ENCODE measurements at regions not wholly inside any gene's neighbourhood (a gene's known extent, or its start where the extent isn't known, plus 50 kb on each side); places are given as distances from the start of the nearest gene placed in this dataset.

DNA sequence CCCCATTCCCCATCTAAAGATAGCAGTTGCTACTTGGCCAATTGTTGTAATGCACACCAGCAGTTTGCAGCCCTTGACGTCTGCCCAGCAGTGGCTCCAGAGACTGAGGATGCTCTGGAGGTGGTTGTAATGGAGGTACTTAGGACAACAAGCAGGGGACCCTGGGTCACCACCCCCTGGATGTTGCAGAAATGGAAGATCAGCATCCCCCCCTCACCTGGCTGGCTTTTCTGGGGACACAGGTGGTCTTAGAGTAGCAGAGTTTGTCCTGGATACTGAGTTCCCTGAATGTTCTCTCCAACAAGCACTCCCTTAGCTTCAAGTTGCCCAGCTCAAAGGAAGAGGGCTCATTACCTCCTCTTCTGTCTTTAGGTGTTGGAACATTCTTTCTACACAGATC lies 250.5 kb downstream of the AACS start:
- Histone ChIP-seq H3K79me2 (ENCODE audit: control insufficient read depth, insufficient read depth, low read length) (no peaks in the 10 kb centered on the region), H3K4me1 (ENCODE audit: control insufficient read depth in 2 of 2, insufficient read depth in 2 of 2, low read length in 2 of 2) (no peaks in the 10 kb centered on the region), H3K27me3 (replicated peaks in 1 of 4; ENCODE audit: control extremely low read depth in 1 of 4, control insufficient read depth in 3 of 4, insufficient read depth in 4 of 4, low read length in 3 of 4) (peaks cover 0 to 6% (median 0%) of the 10 kb centered on the region in 4 experiments), H3K36me3 (replicated peaks in 1 of 2; ENCODE audit: control extremely low read depth in 1 of 2, control insufficient read depth in 1 of 2, extremely low read depth in 1 of 2, insufficient read depth in 2 of 2, low read length in 1 of 2) (no peaks in the 10 kb centered on the region), H4K20me1 (ENCODE audit: control insufficient read depth, insufficient read depth, low read length, poor library complexity, severe bottlenecking) (no peaks in the 10 kb centered on the region), H3K9ac (ENCODE audit: low read length) (no peak overlapping the region), H3K4me2 (replicated peaks; ENCODE audit: low read depth, low read length, poor library complexity, severe bottlenecking) (no peak overlapping the region), H3K4me3 (ENCODE audit: control extremely low read depth in 1 of 5, extremely low read depth in 1 of 5, insufficient read depth in 1 of 5, low read depth in 2 of 5, low read length in 4 of 5) (no peak overlapping the region), H3K9me3 (ENCODE audit: control extremely low read depth in 1 of 3, control insufficient read depth in 2 of 3, insufficient read depth in 1 of 3, low read length in 2 of 3) (peaks cover 0 to 12% (median 0%) of the 10 kb centered on the region in 3 donors), H2AFZ (ENCODE audit: insufficient read depth, low read depth, low read length, poor library complexity, severe bottlenecking) (no peak overlapping the region), H3K27ac (ENCODE audit: low read length in 2 of 2) (no peak overlapping the region)
- H3K4me3 Mint-ChIP-seq: no peak overlapping the region
- ChIA-PET CTCF (no interaction called here), POLR2A (no interaction called here)
- TF ChIP-seq, protein P1, sequence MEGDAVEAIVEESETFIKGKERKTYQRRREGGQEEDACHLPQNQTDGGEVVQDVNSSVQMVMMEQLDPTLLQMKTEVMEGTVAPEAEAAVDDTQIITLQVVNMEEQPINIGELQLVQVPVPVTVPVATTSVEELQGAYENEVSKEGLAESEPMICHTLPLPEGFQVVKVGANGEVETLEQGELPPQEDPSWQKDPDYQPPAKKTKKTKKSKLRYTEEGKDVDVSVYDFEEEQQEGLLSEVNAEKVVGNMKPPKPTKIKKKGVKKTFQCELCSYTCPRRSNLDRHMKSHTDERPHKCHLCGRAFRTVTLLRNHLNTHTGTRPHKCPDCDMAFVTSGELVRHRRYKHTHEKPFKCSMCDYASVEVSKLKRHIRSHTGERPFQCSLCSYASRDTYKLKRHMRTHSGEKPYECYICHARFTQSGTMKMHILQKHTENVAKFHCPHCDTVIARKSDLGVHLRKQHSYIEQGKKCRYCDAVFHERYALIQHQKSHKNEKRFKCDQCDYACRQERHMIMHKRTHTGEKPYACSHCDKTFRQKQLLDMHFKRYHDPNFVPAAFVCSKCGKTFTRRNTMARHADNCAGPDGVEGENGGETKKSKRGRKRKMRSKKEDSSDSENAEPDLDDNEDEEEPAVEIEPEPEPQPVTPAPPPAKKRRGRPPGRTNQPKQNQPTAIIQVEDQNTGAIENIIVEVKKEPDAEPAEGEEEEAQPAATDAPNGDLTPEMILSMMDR (IDR thresholded peaks at IDR 0.05): no peak
- TF ChIP-seq EZH2 (IDR thresholded peaks at IDR 0.05; ENCODE audit: borderline replicate concordance, insufficient read depth, low read depth, low read length, poor library complexity, severe bottlenecking): no peak
- no peaks in the 10 kb centered on the region for H3K4me1 Mint-ChIP-seq
- no peaks in the 10 kb centered on the region for H3K9me3 Mint-ChIP-seq (ENCODE audit: insufficient read depth)
- intact Hi-C loops (cut with micrococcal nuclease): no loop called here
- WGBS (ENCODE audit: insufficient coverage): 67% methylated on average over 1 of the region's 1 CpG
- no peak for ATAC-seq (ENCODE audit: low read depth)
- no peak overlapping the region for H3K27ac Mint-ChIP-seq
- H3K27me3 Mint-ChIP-seq: peaks cover 11% of the 10 kb centered on the region
- DNase-seq: no peak

DNA sequence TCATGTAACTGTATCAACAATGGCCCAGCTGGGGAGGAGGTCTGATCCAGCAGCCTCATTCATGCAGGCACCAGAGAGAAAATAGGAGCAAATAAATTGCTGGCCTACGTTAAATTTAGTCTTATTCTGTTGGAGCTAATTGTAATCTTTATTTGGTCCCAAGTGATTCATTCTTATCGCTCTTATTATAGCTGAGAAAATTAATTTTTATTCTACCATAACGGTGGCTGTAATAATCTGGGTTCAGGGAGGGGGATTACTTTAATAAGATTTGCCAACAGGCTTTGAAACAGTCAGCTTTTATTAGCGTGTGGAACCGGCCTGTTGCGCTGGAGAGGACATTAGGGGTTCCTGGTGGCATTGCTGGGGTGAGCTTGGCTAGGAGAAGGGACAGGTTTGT lies 254.9 kb downstream of the AACS start:
- Histone ChIP-seq H3K4me2 (replicated peaks; ENCODE audit: low read depth, low read length, poor library complexity, severe bottlenecking) (no peak overlapping the region), H3K36me3 (replicated peaks in 1 of 2; ENCODE audit: control extremely low read depth in 1 of 2, control insufficient read depth in 1 of 2, extremely low read depth in 1 of 2, insufficient read depth in 2 of 2, low read length in 1 of 2) (no peaks in the 10 kb centered on the region), H3K4me3 (ENCODE audit: control extremely low read depth in 1 of 5, extremely low read depth in 1 of 5, insufficient read depth in 1 of 5, low read depth in 2 of 5, low read length in 4 of 5) (no peak overlapping the region), H3K4me1 (ENCODE audit: control insufficient read depth in 2 of 2, insufficient read depth in 2 of 2, low read length in 2 of 2) (no peaks in the 10 kb centered on the region), H3K9ac (ENCODE audit: low read length) (no peak overlapping the region), H3K79me2 (ENCODE audit: control insufficient read depth, insufficient read depth, low read length) (no peaks in the 10 kb centered on the region), H3K27ac (ENCODE audit: low read length in 2 of 2) (no peak overlapping the region), H3K27me3 (replicated peaks in 1 of 4; ENCODE audit: control extremely low read depth in 1 of 4, control insufficient read depth in 3 of 4, insufficient read depth in 4 of 4, low read length in 3 of 4) (peaks cover 0 to 3% (median 0%) of the 10 kb centered on the region in 4 experiments), H2AFZ (ENCODE audit: insufficient read depth, low read depth, low read length, poor library complexity, severe bottlenecking) (no peak overlapping the region), H3K9me3 (ENCODE audit: control extremely low read depth in 1 of 3, control insufficient read depth in 2 of 3, insufficient read depth in 1 of 3, low read length in 2 of 3) (peaks cover 0 to 9% (median 0%) of the 10 kb centered on the region in 3 donors), H4K20me1 (ENCODE audit: control insufficient read depth, insufficient read depth, low read length, poor library complexity, severe bottlenecking) (no peaks in the 10 kb centered on the region)
- intact Hi-C loops (cut with micrococcal nuclease): no loop called here
- Mint-ChIP-seq H3K4me3 (no peak overlapping the region), H3K9me3 (ENCODE audit: insufficient read depth) (peaks cover 4% of the 10 kb centered on the region), H3K27ac (no peak overlapping the region), H3K4me1 (no peaks in the 10 kb centered on the region), H3K27me3 (peaks cover 12% of the 10 kb centered on the region)
- 96% methylated on average over 3 of the region's 6 CpGs for WGBS (ENCODE audit: insufficient coverage)
- ChIA-PET CTCF (no interaction called here), POLR2A (no interaction called here)
- DNase-seq (no peak), ATAC-seq (ENCODE audit: low read depth) (no peak)
- TF ChIP-seq, protein P1 (IDR thresholded peaks at IDR 0.05): no peak
- no peak for TF ChIP-seq EZH2 (IDR thresholded peaks at IDR 0.05; ENCODE audit: borderline replicate concordance, insufficient read depth, low read depth, low read length, poor library complexity, severe bottlenecking)

Data from B cell (primary cell).